T-helper 1 cell treated with Interleukin-12 subunit alpha and Interleukin-12 subunit beta and Interleukin-4 antibody, amounts not matched to agents 30 ng/mL and 1 ng/mL, for 36 hours (primary cell): ENCODE measurements at regions not wholly inside any gene's neighbourhood (a gene's known extent, or its start where the extent isn't known, plus 50 kb on each side); places are given as distances from the start of the nearest gene placed in this dataset.

Source experiments
- intact Hi-C: fragments of 100-400 bp; cut with micrococcal nuclease; formaldehyde crosslinking; loops from one replicate; pipeline ENCODE4 v1.15.1; 2024

- intact Hi-C loops, result no loop called here
These were observed 149.1 kb downstream of the BMP4 start for GRCh38 chr14:53807542-53807941.

GRCh38 chr14:53807108-53807507 lies 149.5 kb downstream of the BMP4 start:
- intact Hi-C loops, result no loop called here

- intact Hi-C loops, result no loop called here
These were observed 159.9 kb downstream of the BMP4 start for GRCh38 chr14:53796734-53797133.

GRCh38 chr14:53793790-53794505 lies 162.7 kb downstream of the BMP4 start:
- intact Hi-C loops, result no loop called here

GRCh38 chr14:53792909-53793308 lies 163.7 kb downstream of the BMP4 start:
- intact Hi-C loops, result no loop called here

GRCh38 chr14:53790731-53791500 lies 165.7 kb downstream of the BMP4 start:
- intact Hi-C loops, result no loop called here

- intact Hi-C loops, result no loop called here
These were observed 168.1 kb downstream of the BMP4 start for GRCh38 chr14:53788566-53788965.

- intact Hi-C loops, result no loop called here
These were observed 170.6 kb downstream of the BMP4 start for GRCh38 chr14:53786045-53786444.

- intact Hi-C loops, result no loop called here
These were observed 171.9 kb downstream of the BMP4 start for GRCh38 chr14:53784688-53785087.

- intact Hi-C loops, result no loop called here
These were observed 173.4 kb downstream of the BMP4 start for GRCh38 chr14:53783256-53783655.

- intact Hi-C loops, result no loop called here
These were observed 176.5 kb downstream of the BMP4 start for GRCh38 chr14:53780051-53780555.

GRCh38 chr14:53779301-53779700 lies 177.3 kb downstream of the BMP4 start:
- intact Hi-C loops, result no loop called here

GRCh38 chr14:53778263-53778662 lies 178.4 kb downstream of the BMP4 start:
- intact Hi-C loops, result no loop called here

- intact Hi-C loops, result no loop called here
These were observed 183.7 kb downstream of the BMP4 start for GRCh38 chr14:53772936-53773335.

- intact Hi-C loops, result no loop called here
These were observed 189.1 kb downstream of the BMP4 start for GRCh38 chr14:53767566-53767965.

- intact Hi-C loops, result no loop called here
These were observed 190.0 kb downstream of the BMP4 start for GRCh38 chr14:53766601-53767000.

- intact Hi-C loops, result no loop called here
These were observed 190.5 kb downstream of the BMP4 start for GRCh38 chr14:53766106-53766505.

- intact Hi-C loops, result no loop called here
These were observed 191.8 kb downstream of the BMP4 start for GRCh38 chr14:53764846-53765245.

GRCh38 chr14:53758141-53758540 lies 198.5 kb downstream of the BMP4 start:
- intact Hi-C loops, result no loop called here

GRCh38 chr14:53757732-53758131 lies 198.9 kb downstream of the BMP4 start:
- intact Hi-C loops, result no loop called here

- intact Hi-C loops, result no loop called here
These were observed 205.0 kb downstream of the BMP4 start for GRCh38 chr14:53751650-53752049.

GRCh38 chr14:53748691-53749090 lies 207.9 kb downstream of the BMP4 start:
- intact Hi-C loops, result no loop called here

- intact Hi-C loops, result no loop called here
These were observed 211.8 kb downstream of the BMP4 start for GRCh38 chr14:53744857-53745256.
